H1 (cell line): ENCODE measurements at regions not wholly inside any gene's neighbourhood (a gene's known extent, or its start where the extent isn't known, plus 50 kb on each side); places are given as distances from the start of the nearest gene placed in this dataset.

Source experiments
- CTCF ChIA-PET: fragments of 300-600 bp; sonication (Branson Sonifier 250); formaldehyde crosslinking; loops from one replicate; lab custom pipeline; 2021; ENCODE audit not compliant: partially characterized antibody; lab: Charles Lee
- POLR2A ChIA-PET: fragments of 300-600 bp; sonication (Branson Sonifier 250); formaldehyde crosslinking; loops from one replicate; lab custom pipeline; 2021; ENCODE audit warnings: inconsistent platforms; ENCODE audit not compliant: partially characterized antibody; lab: Charles Lee
- DNase-seq, 2 experiments: peaks; one replicate each; pipeline versions ENCODE4 v3.0.0 to v3.0.0-alpha.2; 2010 to 2022; ENCODE audit warnings: low spot score in 2 of 2, low read depth in 1 of 2, mixed read lengths in 1 of 2
- FAIRE-seq: peaks from 2 replicates; lab custom pipeline; 2011; peaks lifted over from hg19 to GRCh38; lab: Jason Lieb, UNC
- H2AFZ ChIP-seq: 2 replicates; pipeline ENCODE4 v1.8.1; 2012; ENCODE audit warnings: low read length, inconsistent platforms
- H2AK5ac ChIP-seq: 2 replicates; pipeline ENCODE4 v1.6.1; 2013; ENCODE audit warnings: low read depth, low read length
- H2BK120ac ChIP-seq: replicated peaks from 2 replicates; pipeline ENCODE3; 2013; ENCODE audit warnings: low read depth, low read length, inconsistent platforms
- H2BK12ac ChIP-seq: 2 replicates; pipeline ENCODE4 v1.6.1; 2013; ENCODE audit warnings: low read depth, low read length
- H2BK15ac ChIP-seq: 2 replicates; pipeline ENCODE4 v1.6.1; 2013; ENCODE audit warnings: low read length
- H2BK20ac ChIP-seq: 2 replicates; pipeline ENCODE4 v1.6.1; 2013; ENCODE audit warnings: low read length
- H2BK5ac ChIP-seq: 2 replicates; pipeline ENCODE4 v1.6.1; 2013; ENCODE audit warnings: low read depth, low read length
- H3K14ac ChIP-seq: 2 replicates; pipeline ENCODE4 v1.6.1; 2013; ENCODE audit warnings: inconsistent platforms; ENCODE audit not compliant: insufficient read length
- H3K18ac ChIP-seq: 2 replicates; pipeline ENCODE4 v1.6.1; 2013; ENCODE audit warnings: low read length; ENCODE audit errors: extremely low read depth
- H3K23ac ChIP-seq: 2 replicates; pipeline ENCODE4 v1.6.1; 2013; ENCODE audit warnings: inconsistent platforms; ENCODE audit not compliant: insufficient read length
- H3K23me2 ChIP-seq: 2 replicates; pipeline ENCODE4 v1.6.1; 2013; ENCODE audit warnings: low read depth, low read length
- H3K27ac ChIP-seq: 2 replicates; pipeline ENCODE4 v1.6.1; 2011; ENCODE audit warnings: low read depth, low read length, inconsistent platforms
- H3K27me3 ChIP-seq, 4 experiments: replicated peaks in 1 of 4; 1 replicate in 1 of 4; 2 replicates in 3 of 4; pipeline versions ENCODE4 v1.6.1 to v1.8.1; 2011 to 2013; ENCODE audit warnings: low read length in 3 of 4, mild to moderate bottlenecking in 3 of 4, inconsistent platforms in 2 of 4, mixed read lengths in 2 of 4, moderate library complexity in 1 of 4; ENCODE audit not compliant: control insufficient read depth in 3 of 4, insufficient read depth in 3 of 4; ENCODE audit errors: extremely low read depth in 1 of 4
- H3K36me3 ChIP-seq, 4 experiments: 2 replicates each; pipeline versions ENCODE4 v1.6.1 to v1.8.1; 2011 to 2013; ENCODE audit warnings: mild to moderate bottlenecking in 4 of 4, low read length in 3 of 4, moderate library complexity in 2 of 4, control low read depth in 1 of 4, inconsistent platforms in 1 of 4; ENCODE audit not compliant: insufficient read depth in 4 of 4, control insufficient read depth in 2 of 4
- H3K4ac ChIP-seq: replicated peaks from 2 replicates; pipeline ENCODE3; 2013; ENCODE audit warnings: low read length, low read depth, mixed read lengths, inconsistent platforms; ENCODE audit not compliant: insufficient read length
- H3K4me1 ChIP-seq, 4 experiments: replicated peaks in 1 of 4; 1 replicate in 1 of 4; 2 replicates in 3 of 4; pipeline versions ENCODE4 v1.6.1 to v1.8.1; 2011 to 2013; ENCODE audit warnings: low read length in 3 of 4, inconsistent platforms in 2 of 4, mixed read lengths in 1 of 4; ENCODE audit not compliant: insufficient read depth in 4 of 4, control insufficient read depth in 3 of 4
- H3K4me2 ChIP-seq, 2 experiments: 2 replicates each; pipeline versions ENCODE4 v1.6.1 to v1.8.1; 2011 to 2013; ENCODE audit warnings: low read depth in 2 of 2, low read length in 2 of 2, control low read depth in 1 of 2, inconsistent platforms in 1 of 2, mild to moderate bottlenecking in 1 of 2; ENCODE audit not compliant: insufficient read depth in 1 of 2
- H3K4me3 ChIP-seq, 4 experiments: fragments of 200-600, 300-600 bp in 1 of 4; sonication (generic), shearing (Covaris generic), sonication (Bioruptor Twin) in 1 of 4; 2 replicates each; pipeline versions ENCODE4 v1.5.1 to v1.8.1; 2011 to 2016; ENCODE audit warnings: low read length in 4 of 4, low read depth in 3 of 4, control low read depth in 2 of 4, inconsistent platforms in 2 of 4, mild to moderate bottlenecking in 2 of 4, mixed read lengths in 1 of 4, moderate library complexity in 1 of 4; ENCODE audit not compliant: insufficient read depth in 2 of 4; ENCODE audit errors: extremely low read depth in 1 of 4
- H3K56ac ChIP-seq: replicated peaks from 2 replicates; pipeline ENCODE3; 2013; ENCODE audit warnings: low read depth, mild to moderate bottlenecking, mixed read lengths, low read length, inconsistent platforms; ENCODE audit not compliant: insufficient read length
- H3K79me1 ChIP-seq: 2 replicates; pipeline ENCODE4 v1.6.1; 2013; ENCODE audit warnings: low read depth, low read length, control low read depth
- H3K79me2 ChIP-seq, 2 experiments: 2 replicates each; pipeline versions ENCODE4 v1.6.1 to v1.8.1; 2012 to 2013; ENCODE audit warnings: low read length in 2 of 2, mild to moderate bottlenecking in 2 of 2, inconsistent platforms in 1 of 2; ENCODE audit not compliant: insufficient read depth in 2 of 2, control insufficient read depth in 1 of 2
- H3K9ac ChIP-seq, 4 experiments: replicated peaks in 1 of 4; 1 replicate in 1 of 4; 2 replicates in 3 of 4; pipeline versions ENCODE4 v1.6.1 to v1.8.1; 2011 to 2013; ENCODE audit warnings: low read depth in 3 of 4, low read length in 3 of 4, control low read depth in 2 of 4, mild to moderate bottlenecking in 2 of 4, moderate library complexity in 2 of 4, inconsistent platforms in 1 of 4; ENCODE audit errors: extremely low read depth in 1 of 4
- H3K9me3 ChIP-seq, 2 experiments: 2 replicates each; pipeline versions ENCODE4 v1.6.1 to v1.8.1; 2012 to 2013; ENCODE audit warnings: mild to moderate bottlenecking in 2 of 2, moderate library complexity in 2 of 2, control low read depth in 1 of 2, inconsistent platforms in 1 of 2, low read depth in 1 of 2, low read length in 1 of 2, mixed read lengths in 1 of 2; ENCODE audit not compliant: insufficient read depth in 2 of 2
- H4K20me1 ChIP-seq, 2 experiments: replicated peaks in 1 of 2; 2 replicates each; pipeline versions ENCODE3 to v1.8.1; 2011 to 2013; ENCODE audit warnings: inconsistent platforms in 2 of 2, low read length in 2 of 2, mild to moderate bottlenecking in 1 of 2; ENCODE audit not compliant: insufficient read depth in 2 of 2, control insufficient read depth in 1 of 2
- H4K5ac ChIP-seq: 2 replicates; pipeline ENCODE4 v1.6.1; 2013; ENCODE audit warnings: low read length, low read depth, mixed read lengths, inconsistent platforms; ENCODE audit not compliant: insufficient read length
- H4K8ac ChIP-seq: 2 replicates; pipeline ENCODE4 v1.8.0; 2013; ENCODE audit warnings: mild to moderate bottlenecking, moderate library complexity, low read length, inconsistent platforms; ENCODE audit not compliant: insufficient read depth; ENCODE audit errors: extremely low read depth
- H4K91ac ChIP-seq: replicated peaks from 2 replicates; pipeline ENCODE3; 2013; ENCODE audit warnings: low read length, mixed read lengths, inconsistent platforms; ENCODE audit not compliant: insufficient read length
- CBX8 ChIP-seq: fragments of 300-800, 300-1000 bp; sonication (generic); IDR thresholded peaks from 2 replicates; pipeline ENCODE4 v1.7.1; 2016; ENCODE audit warnings: low read depth, low read length, borderline replicate concordance
- CEBPB ChIP-seq: IDR thresholded peaks from 2 replicates; pipeline ENCODE4 v1.6.1; 2012; ENCODE audit warnings: low read depth, low read length
- CTBP2 ChIP-seq: IDR thresholded peaks from 2 replicates; pipeline ENCODE4 v1.7.0; 2011; ENCODE audit warnings: borderline replicate concordance, mild to moderate bottlenecking, moderate library complexity, mixed read lengths, low read length; ENCODE audit not compliant: insufficient read depth, insufficient read length
- EZH2 ChIP-seq: fragments of 200-600 bp; sonication (generic); IDR thresholded peaks from 2 replicates; pipeline ENCODE4 v1.7.1; 2012; ENCODE audit warnings: low read depth, mild to moderate bottlenecking, moderate library complexity, low read length, inconsistent platforms; ENCODE audit not compliant: severe bottlenecking
- FOSL1 ChIP-seq: IDR thresholded peaks from 2 replicates; pipeline ENCODE4 v1.6.1; 2011; ENCODE audit warnings: mild to moderate bottlenecking, low read depth, low read length, moderate library complexity; ENCODE audit not compliant: insufficient read depth
- HDAC2 ChIP-seq, 2 experiments: fragments of 300-600 bp in 1 of 2; sonication (generic) in 1 of 2; IDR thresholded peaks; 2 replicates each; pipeline ENCODE4 v1.6.1; 2011 to 2012; ENCODE audit warnings: low read depth in 2 of 2, low read length in 2 of 2, mild to moderate bottlenecking in 2 of 2, moderate library complexity in 2 of 2, borderline replicate concordance in 1 of 2, inconsistent platforms in 1 of 2
- HDAC6 ChIP-seq: IDR thresholded peaks from one replicate; pipeline ENCODE4 v1.7.1; 2012; ENCODE audit warnings: low read depth, mild to moderate bottlenecking, inconsistent platforms, low read length, moderate library complexity
- KDM5A ChIP-seq: fragments of 200-600 bp; IDR thresholded peaks from 2 replicates; pipeline ENCODE4 v1.7.1; 2012; ENCODE audit warnings: mild to moderate bottlenecking, low read length, inconsistent platforms, mixed read lengths
- PHF8 ChIP-seq: fragments of 200-600 bp; sonication (generic); conservative IDR thresholded peaks from 2 replicates; pipeline ENCODE4 v1.7.1; 2012; ENCODE audit warnings: low read depth, mild to moderate bottlenecking, inconsistent platforms, low read length, moderate library complexity
- POLR2A ChIP-seq, 2 experiments: IDR thresholded peaks; 1 replicate in 1 of 2; 2 replicates in 1 of 2; pipeline ENCODE4 v1.6.1; 2011; ENCODE audit warnings: low read depth in 2 of 2, low read length in 2 of 2, mild to moderate bottlenecking in 2 of 2; ENCODE audit errors: control extremely low read depth in 1 of 2
- SIN3A ChIP-seq, 2 experiments: IDR thresholded peaks in 1 of 2; conservative IDR thresholded peaks in 1 of 2; 2 replicates each; pipeline ENCODE4 v1.6.1; 2011 to 2012; ENCODE audit warnings: low read length in 2 of 2, improper control_type of control experiment in 1 of 2, low read depth in 1 of 2, mild to moderate bottlenecking in 1 of 2
- SIX5 ChIP-seq: IDR thresholded peaks from 2 replicates; pipeline ENCODE4 v1.6.1; 2011; ENCODE audit warnings: mild to moderate bottlenecking, low read depth, low read length
- SP2 ChIP-seq: IDR thresholded peaks from 2 replicates; pipeline ENCODE4 v1.6.1; 2012; ENCODE audit warnings: mild to moderate bottlenecking, low read length, inconsistent platforms
- WGBS, 2 experiments: shearing (Covaris generic) in 1 of 2; methylation state at CpG; one replicate each; pipeline versions ENCODE4 v1.1.6 to v1.1.7; 2013 to 2015; ENCODE audit warnings: low lambda C conversion rate in 2 of 2, mixed read lengths in 2 of 2, inconsistent platforms in 1 of 2, low coverage in 1 of 2, missing lambda C conversion rate in 1 of 2; ENCODE audit not compliant: insufficient replicate concordance in 2 of 2, insufficient coverage in 1 of 2, insufficient read length in 1 of 2; ENCODE audit errors: extremely low coverage in 1 of 2, missing lambda C conversion rate in 1 of 2; 5-methylcytosine and 5-hydroxymethylcytosine counted together

DNA sequence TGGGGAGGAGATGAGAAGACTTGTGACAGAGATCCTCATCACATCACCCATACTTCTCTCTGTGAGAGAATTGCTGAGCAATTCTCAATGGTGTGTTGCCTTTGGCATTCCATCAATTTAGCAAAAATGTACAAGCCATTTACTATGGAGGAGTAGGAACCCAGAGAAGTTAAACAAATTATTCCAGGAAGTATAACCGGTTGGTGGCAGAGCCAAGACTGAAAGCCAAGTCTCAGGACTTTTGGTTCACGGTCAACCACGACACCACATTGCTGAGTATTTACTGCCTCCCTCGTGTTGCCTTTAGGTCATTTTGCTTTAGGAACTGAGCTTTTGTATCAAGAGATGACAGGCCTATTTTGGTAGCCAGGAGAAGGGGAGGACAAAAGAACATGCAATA lies 88.0 kb upstream of the ELMO1 start:
- no peak overlapping the region for H3K23ac ChIP-seq
- H3K4me3 ChIP-seq: no peak overlapping the region
- no peaks in the 10 kb centered on the region for H3K27me3 ChIP-seq
- H3K9me3 ChIP-seq: peaks cover 3 to 4% of the 10 kb centered on the region in 2 experiments; a peak in 2 of 4 replicates
- ChIA-PET POLR2A (no interaction called here), CTCF (no interaction called here)
- H3K4me2 ChIP-seq: no peak overlapping the region
- no peak overlapping the region for H2BK12ac ChIP-seq
- H4K8ac ChIP-seq: no peak overlapping the region
- no peaks in the 10 kb centered on the region for H3K79me2 ChIP-seq
- H3K27ac ChIP-seq: no peak overlapping the region
- H2AK5ac ChIP-seq: no peak overlapping the region
- H2BK20ac ChIP-seq: no peak overlapping the region; the same call in 1 of the 2 replicates
- no peak overlapping the region for H2AFZ ChIP-seq
- no peaks in the 10 kb centered on the region for H4K20me1 ChIP-seq
- no peaks in the 10 kb centered on the region for H3K23me2 ChIP-seq
- no peak overlapping the region for H4K91ac ChIP-seq
- H3K18ac ChIP-seq: no peak overlapping the region; the same call in 1 of the 2 replicates
- DNase-seq (no peak), FAIRE-seq (no peak)
- H3K4ac ChIP-seq: no peak overlapping the region
- peaks cover 0 to 4% (median under 1%) of the 10 kb centered on the region in 4 experiments; a peak in 3 of 7 replicates for H3K4me1 ChIP-seq
- H2BK120ac ChIP-seq: no peak overlapping the region
- H3K14ac ChIP-seq: no peak overlapping the region
- no peak overlapping the region for H3K56ac ChIP-seq
- no peaks in the 10 kb centered on the region for H3K36me3 ChIP-seq
- H4K5ac ChIP-seq: no peak overlapping the region
- H2BK15ac ChIP-seq: no peak overlapping the region
- H3K9ac ChIP-seq: no peak overlapping the region
- no peak overlapping the region for H2BK5ac ChIP-seq
- no peaks in the 10 kb centered on the region for H3K79me1 ChIP-seq
- 92% methylated on average over 4 of the region's 4 CpGs; no CpG with 5 or more reads in 1 of the 2 experiments for WGBS, 2 experiments
- TF ChIP-seq POLR2A (IDR thresholded peaks at IDR 0.05; ENCODE audit: control extremely low read depth in 1 of 2, low read depth in 2 of 2, low read length in 2 of 2) (no peak), SIX5 (no peak), CEBPB (no peak), SIN3A (conservative IDR thresholded peaks at IDR 0.05 in 1 of 2, IDR thresholded peaks at IDR 0.05 in 1 of 2; ENCODE audit: low read depth in 1 of 2, low read length in 2 of 2) (no peak), HDAC6 (no peak), HDAC2 (IDR thresholded peaks at IDR 0.05; ENCODE audit: borderline replicate concordance in 1 of 2, low read depth in 2 of 2, low read length in 2 of 2) (no peak), SP2 (no peak), EZH2 (no peak), PHF8 (no peak), CBX8 (no peak), FOSL1 (no peak), CTBP2 (no peak), KDM5A (no peak)
